Uterus (tissue), 2 donors: ENCODE measurements at regions not wholly inside any gene's neighbourhood (a gene's known extent, or its start where the extent isn't known, plus 50 kb on each side); places are given as distances from the start of the nearest gene placed in this dataset.

Experiments used
- CTCF ChIP-seq, 4 experiments: fragments of 200-600 bp in 2 of 4; fragments of 450-650 bp in 2 of 4; sonication (generic) in 2 of 4; IDR thresholded peaks; one replicate each; pipeline ENCODE4 v1.5.1; 2016 to 2019; ENCODE audit warnings: antibody characterized with exemption in 4 of 4, mild to moderate bottlenecking in 2 of 4, moderate library complexity in 1 of 4
- POLR2A ChIP-seq, 2 donors: fragments of 450-650 bp; IDR thresholded peaks; one replicate each; pipeline ENCODE4 v1.6.1; 2016; ENCODE audit warnings: antibody characterized with exemption in 2 of 2, mild to moderate bottlenecking in 1 of 2, moderate library complexity in 1 of 2

GRCh38 chr2:234841321-234842015 lies 110.3 kb upstream of the SH3BP4 start:
- no peak for TF ChIP-seq CTCF (IDR thresholded peaks at IDR 0.05)
- no peak for TF ChIP-seq POLR2A (IDR thresholded peaks at IDR 0.05)
